A549 (cell line): ENCODE measurements at regions not wholly inside any gene's neighbourhood (a gene's known extent, or its start where the extent isn't known, plus 50 kb on each side); places are given as distances from the start of the nearest gene placed in this dataset.

Source experiments
- ATAC-seq, 2 experiments: fragments of 200-7000 bp in 1 of 2; fragments of >200 bp in 1 of 2; cut with Nextera tagmentation in 1 of 2; cut with Tn5 transposase in 1 of 2; 3 replicates each; pipeline versions ENCODE4 v1.8.0 to v1.9.1; 2018 to 2020; ENCODE audit warnings: mild to moderate bottlenecking in 1 of 2, moderate library complexity in 1 of 2
- CTCF ChIA-PET: fragments of 300-600 bp; sonication (Branson Sonifier 250); formaldehyde crosslinking; extraction: SDS; loops from one replicate; lab custom pipeline; 2021; ENCODE audit warnings: antibody characterized with exemption, inconsistent platforms; lab: Yijun Ruan, JAX
- POLR2A ChIA-PET: fragments of 350-600 bp; formaldehyde crosslinking; extraction: SDS; loops from one replicate; lab custom pipeline; 2021; ENCODE audit warnings: antibody characterized with exemption, inconsistent platforms; lab: Yijun Ruan, JAX
- DNase-seq, 2 experiments: peaks; one replicate each; pipeline versions ENCODE4 v3.0.0 to v3.0.0-alpha.2; 2011 to 2016; ENCODE audit warnings: low read depth in 1 of 2, low spot score in 1 of 2
- FAIRE-seq: peaks from 2 replicates; lab custom pipeline; 2011; peaks lifted over from hg19 to GRCh38; lab: Jason Lieb, UNC
- H3K27ac ChIP-seq, 2 experiments: fragments of >200 bp; sonication (Bioruptor Twin); formaldehyde crosslinking; 3 replicates each; pipeline ENCODE4 v1.5.1; 2016 to 2017
- H3K4me1 ChIP-seq: fragments of >200 bp; sonication (Bioruptor Twin); formaldehyde crosslinking; 3 replicates; pipeline ENCODE4 v1.6.1; 2016
- H3K4me2 ChIP-seq: fragments of >200 bp; sonication (Bioruptor Twin); formaldehyde crosslinking; 3 replicates; pipeline ENCODE4 v1.6.1; 2016
- H3K4me3 ChIP-seq: fragments of >200 bp; sonication (Bioruptor Twin); formaldehyde crosslinking; 3 replicates; pipeline ENCODE4 v1.5.1; 2016
- H3K9me3 ChIP-seq: fragments of >200 bp; sonication (Bioruptor Twin); formaldehyde crosslinking; 3 replicates; pipeline ENCODE4 v1.6.1; 2016
- CEBPB ChIP-seq, 2 experiments: fragments of >200 bp in 1 of 2; sonication (Bioruptor Twin) in 1 of 2; formaldehyde crosslinking in 1 of 2; IDR thresholded peaks; 2 replicates each; pipeline ENCODE4 v1.6.1; 2012 to 2016
- EP300 ChIP-seq, 2 experiments: fragments of >200 bp; sonication (Bioruptor Twin); formaldehyde crosslinking; IDR thresholded peaks; 2 replicates in 1 of 2; 3 replicates in 1 of 2; pipeline ENCODE4 v1.6.1; 2016 to 2017
- FOSB ChIP-seq: fragments of 250-450 bp; sonication (Bioruptor Pico); IDR thresholded peaks from 2 replicates; pipeline ENCODE4 v1.5.0; 2020; ENCODE audit warnings: mild to moderate bottlenecking, moderate library complexity
- GATA3 ChIP-seq: IDR thresholded peaks from 2 replicates; pipeline ENCODE4 v1.6.1; 2012; ENCODE audit warnings: borderline replicate concordance
- HDAC2 ChIP-seq: fragments of 200-600 bp; sonication (generic); IDR thresholded peaks from 2 replicates; pipeline ENCODE4 v1.6.1; 2016
- HOXA7 ChIP-seq: fragments of 250-450 bp; sonication (Bioruptor Pico); IDR thresholded peaks from 2 replicates; pipeline ENCODE4 v1.5.0; 2020; ENCODE audit warnings: mild to moderate bottlenecking, moderate library complexity
- HOXB5 ChIP-seq: fragments of 250-450 bp; sonication (Bioruptor Pico); IDR thresholded peaks from 2 replicates; pipeline ENCODE4 v1.5.0; 2020; ENCODE audit warnings: mild to moderate bottlenecking, moderate library complexity
- KDM5A ChIP-seq: fragments of 200-600 bp; sonication (generic); IDR thresholded peaks from 2 replicates; pipeline ENCODE4 v1.6.1; 2016; ENCODE audit warnings: antibody characterized with exemption, mild to moderate bottlenecking
- MYC ChIP-seq: IDR thresholded peaks from 2 replicates; pipeline ENCODE4 v1.6.1; 2012; ENCODE audit warnings: mild to moderate bottlenecking, inconsistent platforms, low read length, improper control_type of control experiment, borderline replicate concordance
- NR3C1 ChIP-seq: fragments of >200 bp; sonication (Bioruptor Twin); formaldehyde crosslinking; IDR thresholded peaks from 3 replicates; pipeline ENCODE4 v1.6.1; 2017
- RAD21 ChIP-seq, 2 experiments: fragments of >200 bp in 1 of 2; sonication (Bioruptor Twin) in 1 of 2; formaldehyde crosslinking in 1 of 2; IDR thresholded peaks in 1 of 2; conservative IDR thresholded peaks in 1 of 2; 2 replicates in 1 of 2; 3 replicates in 1 of 2; pipeline ENCODE4 v1.6.1; 2012 to 2018; ENCODE audit warnings: inconsistent platforms in 1 of 2
- RNF2 ChIP-seq: fragments of 200-600 bp; sonication (generic); IDR thresholded peaks from 2 replicates; pipeline ENCODE4 v1.6.1; 2016; ENCODE audit warnings: low read depth, mild to moderate bottlenecking, antibody characterized with exemption, moderate library complexity, borderline replicate concordance
- SMC3 ChIP-seq: fragments of >200 bp; sonication (Bioruptor Twin); formaldehyde crosslinking; IDR thresholded peaks from 3 replicates; pipeline ENCODE4 v1.6.1; 2018; ENCODE audit warnings: inconsistent platforms
- SREBF2 ChIP-seq: fragments of 450-650 bp; IDR thresholded peaks from 2 replicates; pipeline ENCODE4 v1.6.1; 2014; ENCODE audit warnings: mild to moderate bottlenecking, moderate library complexity
- ZC3H11A ChIP-seq: fragments of 450-650 bp; IDR thresholded peaks from 2 replicates; pipeline ENCODE4 v1.6.1; 2014; ENCODE audit warnings: antibody characterized with exemption, mild to moderate bottlenecking
- ZSCAN20 ChIP-seq: fragments of 250-450 bp; sonication (Bioruptor Pico); IDR thresholded peaks from 2 replicates; pipeline ENCODE4 v1.8.0; 2022; ENCODE audit warnings: mild to moderate bottlenecking, moderate library complexity
- WGBS: methylation state at CpG from one replicate; pipeline ENCODE4 v1.1.6; 2017; ENCODE audit errors: missing lambda C conversion rate; 5-methylcytosine and 5-hydroxymethylcytosine counted together
- TF ChIP-seq, protein P1 (sequence below): IDR thresholded peaks from 2 replicates; pipeline ENCODE4 v1.6.1; 2012
- TF ChIP-seq, protein P2 (sequence below): fragments of 250-450 bp; sonication (Bioruptor Pico); IDR thresholded peaks from 2 replicates; pipeline ENCODE4 v1.5.0; 2020; ENCODE audit warnings: low read depth, mild to moderate bottlenecking, moderate library complexity
- TF ChIP-seq, protein P3 (sequence below): fragments of >200 bp; sonication (Bioruptor Twin); formaldehyde crosslinking; IDR thresholded peaks from 2 replicates; pipeline ENCODE4 v1.6.1; 2016
- TF ChIP-seq, protein P4 (sequence below): fragments of 200-600 bp; sonication (generic); IDR thresholded peaks from 2 replicates; pipeline ENCODE4 v1.6.1; 2016; ENCODE audit warnings: antibody characterized with exemption, mild to moderate bottlenecking, moderate library complexity
- TF ChIP-seq, protein P5 (sequence below): IDR thresholded peaks from 2 replicates; pipeline ENCODE4 v1.6.1; 2012; ENCODE audit warnings: low read depth, borderline replicate concordance
- TF ChIP-seq, protein P6 (sequence below): fragments of 150-350 bp; IDR thresholded peaks from 2 replicates; pipeline ENCODE4 v1.6.1; 2014; ENCODE audit warnings: low read depth, mild to moderate bottlenecking, low read length
- TF ChIP-seq, protein P7 (sequence below): fragments of 250-450 bp; sonication (Bioruptor Pico); IDR thresholded peaks from 2 replicates; pipeline ENCODE4 v1.5.0; 2021; ENCODE audit warnings: mild to moderate bottlenecking, moderate library complexity, borderline replicate concordance

DNA sequence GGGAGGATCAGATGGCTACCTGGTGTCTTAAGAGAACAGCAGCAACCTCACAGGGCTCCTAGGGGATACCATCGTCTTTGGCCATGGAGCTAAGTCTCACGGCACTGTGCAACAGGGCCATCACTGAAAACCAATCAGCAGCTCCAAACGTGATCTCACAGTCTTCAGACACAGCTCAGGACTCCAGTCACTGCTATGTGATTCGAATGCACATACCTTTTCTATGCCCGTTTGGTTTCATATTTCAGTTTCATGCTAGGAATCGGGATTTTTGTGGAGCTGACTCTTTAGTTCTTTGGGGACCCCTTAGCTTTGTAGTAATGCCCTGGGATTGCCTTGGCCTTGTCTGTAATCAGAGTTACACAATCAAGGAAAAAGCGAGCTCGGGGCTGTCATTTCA lies 162.8 kb upstream of the CDH11 start:
- POLR2A ChIA-PET: no interaction called here
- Histone ChIP-seq H3K4me3 (no peak overlapping the region), H3K27ac (no peak overlapping the region), H3K9me3 (no peaks in the 10 kb centered on the region), H3K4me2 (no peak overlapping the region), H3K4me1 (no peaks in the 10 kb centered on the region)
- ATAC-seq: no peak
- CTCF ChIA-PET: no interaction called here
- DNase-seq: no peak
- no peak for FAIRE-seq
- TF ChIP-seq, protein P1, sequence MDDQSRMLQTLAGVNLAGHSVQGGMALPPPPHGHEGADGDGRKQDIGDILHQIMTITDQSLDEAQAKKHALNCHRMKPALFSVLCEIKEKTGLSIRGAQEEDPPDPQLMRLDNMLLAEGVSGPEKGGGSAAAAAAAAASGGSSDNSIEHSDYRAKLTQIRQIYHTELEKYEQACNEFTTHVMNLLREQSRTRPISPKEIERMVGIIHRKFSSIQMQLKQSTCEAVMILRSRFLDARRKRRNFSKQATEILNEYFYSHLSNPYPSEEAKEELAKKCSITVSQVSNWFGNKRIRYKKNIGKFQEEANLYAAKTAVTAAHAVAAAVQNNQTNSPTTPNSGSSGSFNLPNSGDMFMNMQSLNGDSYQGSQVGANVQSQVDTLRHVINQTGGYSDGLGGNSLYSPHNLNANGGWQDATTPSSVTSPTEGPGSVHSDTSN: no peak
- no peak for TF ChIP-seq KDM5A
- TF ChIP-seq, protein P2, sequence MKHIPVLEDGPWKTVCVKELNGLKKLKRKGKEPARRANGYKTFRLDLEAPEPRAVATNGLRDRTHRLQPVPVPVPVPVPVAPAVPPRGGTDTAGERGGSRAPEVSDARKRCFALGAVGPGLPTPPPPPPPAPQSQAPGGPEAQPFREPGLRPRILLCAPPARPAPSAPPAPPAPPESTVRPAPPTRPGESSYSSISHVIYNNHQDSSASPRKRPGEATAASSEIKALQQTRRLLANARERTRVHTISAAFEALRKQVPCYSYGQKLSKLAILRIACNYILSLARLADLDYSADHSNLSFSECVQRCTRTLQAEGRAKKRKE (CRISPR knock-in tag): no peak
- 2% methylated on average over 8 of the region's 8 CpGs for WGBS

DNA sequence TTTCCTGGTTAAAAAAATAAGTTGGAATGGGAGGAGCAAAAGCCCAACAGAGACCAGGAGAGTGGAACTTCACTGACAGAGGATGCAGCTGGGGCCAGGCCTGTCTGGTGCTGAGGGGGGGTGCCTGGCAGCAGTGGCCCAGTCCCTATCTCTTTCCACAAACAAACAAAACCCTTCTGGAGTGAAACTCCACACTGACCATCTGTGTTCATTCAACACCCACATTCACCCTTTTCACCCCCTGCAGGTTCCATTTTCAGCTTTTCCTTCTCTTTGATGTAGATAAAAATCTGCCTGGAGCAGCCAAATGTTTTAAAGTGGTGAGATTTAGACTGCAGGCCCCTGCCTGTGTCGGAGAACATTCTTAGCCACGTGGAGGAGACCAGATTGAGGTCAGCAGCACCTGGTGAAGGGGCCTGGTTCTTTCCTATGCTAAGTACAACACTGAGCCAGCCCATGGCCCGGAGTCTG lies 161.4 kb upstream of the CDH11 start:
- no peak for DNase-seq
- no peak overlapping the region for H3K4me3 ChIP-seq
- ChIA-PET CTCF (no interaction called here), POLR2A (no interaction called here)
- 0% methylated on average over 3 of the region's 3 CpGs for WGBS
- H3K27ac ChIP-seq: no peak overlapping the region
- H3K4me1 ChIP-seq: no peaks in the 10 kb centered on the region
- no peak overlapping the region for H3K4me2 ChIP-seq
- TF ChIP-seq ZC3H11A (no peak), GATA3 (no peak), CEBPB (IDR thresholded peaks at IDR 0.05) (no peak), EP300 (IDR thresholded peaks at IDR 0.05) (no peak), HDAC2 (no peak), SMC3 (no peak), HOXA7 (CRISPR knock-in tag) (no peak), MYC (no peak), SREBF2 (no peak)
- TF ChIP-seq, protein P3, sequence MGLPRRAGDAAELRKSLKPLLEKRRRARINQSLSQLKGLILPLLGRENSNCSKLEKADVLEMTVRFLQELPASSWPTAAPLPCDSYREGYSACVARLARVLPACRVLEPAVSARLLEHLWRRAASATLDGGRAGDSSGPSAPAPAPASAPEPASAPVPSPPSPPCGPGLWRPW: no peak
- TF ChIP-seq, protein P2 (CRISPR knock-in tag): no peak
- TF ChIP-seq, protein P4, sequence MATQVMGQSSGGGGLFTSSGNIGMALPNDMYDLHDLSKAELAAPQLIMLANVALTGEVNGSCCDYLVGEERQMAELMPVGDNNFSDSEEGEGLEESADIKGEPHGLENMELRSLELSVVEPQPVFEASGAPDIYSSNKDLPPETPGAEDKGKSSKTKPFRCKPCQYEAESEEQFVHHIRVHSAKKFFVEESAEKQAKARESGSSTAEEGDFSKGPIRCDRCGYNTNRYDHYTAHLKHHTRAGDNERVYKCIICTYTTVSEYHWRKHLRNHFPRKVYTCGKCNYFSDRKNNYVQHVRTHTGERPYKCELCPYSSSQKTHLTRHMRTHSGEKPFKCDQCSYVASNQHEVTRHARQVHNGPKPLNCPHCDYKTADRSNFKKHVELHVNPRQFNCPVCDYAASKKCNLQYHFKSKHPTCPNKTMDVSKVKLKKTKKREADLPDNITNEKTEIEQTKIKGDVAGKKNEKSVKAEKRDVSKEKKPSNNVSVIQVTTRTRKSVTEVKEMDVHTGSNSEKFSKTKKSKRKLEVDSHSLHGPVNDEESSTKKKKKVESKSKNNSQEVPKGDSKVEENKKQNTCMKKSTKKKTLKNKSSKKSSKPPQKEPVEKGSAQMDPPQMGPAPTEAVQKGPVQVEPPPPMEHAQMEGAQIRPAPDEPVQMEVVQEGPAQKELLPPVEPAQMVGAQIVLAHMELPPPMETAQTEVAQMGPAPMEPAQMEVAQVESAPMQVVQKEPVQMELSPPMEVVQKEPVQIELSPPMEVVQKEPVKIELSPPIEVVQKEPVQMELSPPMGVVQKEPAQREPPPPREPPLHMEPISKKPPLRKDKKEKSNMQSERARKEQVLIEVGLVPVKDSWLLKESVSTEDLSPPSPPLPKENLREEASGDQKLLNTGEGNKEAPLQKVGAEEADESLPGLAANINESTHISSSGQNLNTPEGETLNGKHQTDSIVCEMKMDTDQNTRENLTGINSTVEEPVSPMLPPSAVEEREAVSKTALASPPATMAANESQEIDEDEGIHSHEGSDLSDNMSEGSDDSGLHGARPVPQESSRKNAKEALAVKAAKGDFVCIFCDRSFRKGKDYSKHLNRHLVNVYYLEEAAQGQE: no peak
- TF ChIP-seq, protein P5, sequence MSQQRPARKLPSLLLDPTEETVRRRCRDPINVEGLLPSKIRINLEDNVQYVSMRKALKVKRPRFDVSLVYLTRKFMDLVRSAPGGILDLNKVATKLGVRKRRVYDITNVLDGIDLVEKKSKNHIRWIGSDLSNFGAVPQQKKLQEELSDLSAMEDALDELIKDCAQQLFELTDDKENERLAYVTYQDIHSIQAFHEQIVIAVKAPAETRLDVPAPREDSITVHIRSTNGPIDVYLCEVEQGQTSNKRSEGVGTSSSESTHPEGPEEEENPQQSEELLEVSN: no peak
- no peaks in the 10 kb centered on the region for H3K9me3 ChIP-seq
- no peak for FAIRE-seq
- ATAC-seq: no peak

DNA sequence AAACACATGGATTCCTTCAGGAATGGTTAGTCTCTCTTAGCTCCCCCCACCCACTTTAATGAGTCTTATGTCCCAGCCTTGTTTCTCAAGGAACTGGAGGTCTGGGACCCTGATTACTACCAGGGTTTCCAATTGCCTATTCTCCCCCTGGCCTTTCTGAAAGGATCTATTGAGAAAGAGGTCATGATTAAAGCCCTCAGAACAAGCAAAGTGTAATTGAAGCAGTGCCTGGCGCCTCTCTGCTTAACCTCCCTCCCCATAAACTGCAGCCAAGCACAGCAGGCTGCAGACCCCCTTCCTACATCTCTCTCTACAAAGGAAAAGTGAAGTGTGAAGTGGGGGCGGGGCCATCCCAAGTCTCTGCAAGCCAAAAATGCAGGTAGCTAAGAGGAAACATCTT lies 159.7 kb upstream of the CDH11 start:
- no peaks in the 10 kb centered on the region for H3K9me3 ChIP-seq
- ChIA-PET CTCF (no interaction called here), POLR2A (no interaction called here)
- H3K4me1 ChIP-seq: no peaks in the 10 kb centered on the region
- DNase-seq (no peak), ATAC-seq (no peak), FAIRE-seq (no peak)
- 5% methylated on average over 2 of the region's 2 CpGs for WGBS
- no peak overlapping the region for H3K4me2 ChIP-seq
- no peak for TF ChIP-seq RAD21 (conservative IDR thresholded peaks at IDR 0.05 in 1 of 2, IDR thresholded peaks at IDR 0.05 in 1 of 2)
- no peak for TF ChIP-seq RNF2
- no peak for TF ChIP-seq FOSB (CRISPR knock-in tag)
- no peak for TF ChIP-seq ZSCAN20 (CRISPR knock-in tag)
- TF ChIP-seq NR3C1: no peak
- no peak for TF ChIP-seq HOXA7 (CRISPR knock-in tag)
- TF ChIP-seq, protein P6, sequence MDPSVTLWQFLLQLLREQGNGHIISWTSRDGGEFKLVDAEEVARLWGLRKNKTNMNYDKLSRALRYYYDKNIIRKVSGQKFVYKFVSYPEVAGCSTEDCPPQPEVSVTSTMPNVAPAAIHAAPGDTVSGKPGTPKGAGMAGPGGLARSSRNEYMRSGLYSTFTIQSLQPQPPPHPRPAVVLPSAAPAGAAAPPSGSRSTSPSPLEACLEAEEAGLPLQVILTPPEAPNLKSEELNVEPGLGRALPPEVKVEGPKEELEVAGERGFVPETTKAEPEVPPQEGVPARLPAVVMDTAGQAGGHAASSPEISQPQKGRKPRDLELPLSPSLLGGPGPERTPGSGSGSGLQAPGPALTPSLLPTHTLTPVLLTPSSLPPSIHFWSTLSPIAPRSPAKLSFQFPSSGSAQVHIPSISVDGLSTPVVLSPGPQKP: no peak
- no peak for TF ChIP-seq HOXB5 (CRISPR knock-in tag)
- TF ChIP-seq, protein P7, sequence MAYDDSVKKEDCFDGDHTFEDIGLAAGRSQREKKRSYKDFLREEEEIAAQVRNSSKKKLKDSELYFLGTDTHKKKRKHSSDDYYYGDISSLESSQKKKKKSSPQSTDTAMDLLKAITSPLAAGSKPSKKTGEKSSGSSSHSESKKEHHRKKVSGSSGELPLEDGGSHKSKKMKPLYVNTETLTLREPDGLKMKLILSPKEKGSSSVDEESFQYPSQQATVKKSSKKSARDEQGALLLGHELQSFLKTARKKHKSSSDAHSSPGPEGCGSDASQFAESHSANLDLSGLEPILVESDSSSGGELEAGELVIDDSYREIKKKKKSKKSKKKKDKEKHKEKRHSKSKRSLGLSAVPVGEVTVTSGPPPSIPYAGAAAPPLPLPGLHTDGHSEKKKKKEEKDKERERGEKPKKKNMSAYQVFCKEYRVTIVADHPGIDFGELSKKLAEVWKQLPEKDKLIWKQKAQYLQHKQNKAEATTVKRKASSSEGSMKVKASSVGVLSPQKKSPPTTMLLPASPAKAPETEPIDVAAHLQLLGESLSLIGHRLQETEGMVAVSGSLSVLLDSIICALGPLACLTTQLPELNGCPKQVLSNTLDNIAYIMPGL (CRISPR knock-in tag): no peak
- H3K27ac ChIP-seq: no peak overlapping the region
- no peak overlapping the region for H3K4me3 ChIP-seq
